Mesendoderm (in vitro differentiated cells): ENCODE measurements at regions not wholly inside any gene's neighbourhood (a gene's known extent, or its start where the extent isn't known, plus 50 kb on each side); places are given as distances from the start of the nearest gene placed in this dataset.
A peak's percentile ranks its signal among the peaks of the same experiment; 100 is the strongest.

Source experiments
- DNase-seq: peaks from one replicate; pipeline ENCODE4 v3.0.0; 2013
- H2AK5ac ChIP-seq: 2 replicates; pipeline ENCODE4 v1.6.1; 2013; ENCODE audit warnings: low read length, inconsistent platforms
- H2BK120ac ChIP-seq: 2 replicates; pipeline ENCODE4 v1.6.1; 2013; ENCODE audit warnings: low read depth, mild to moderate bottlenecking, low read length, moderate library complexity, mixed read lengths
- H2BK15ac ChIP-seq: replicated peaks from 2 replicates; pipeline ENCODE4 v1.6.1; 2013; ENCODE audit warnings: low read depth, mild to moderate bottlenecking, moderate library complexity
- H2BK5ac ChIP-seq: 2 replicates; pipeline ENCODE4 v1.6.1; 2013; ENCODE audit warnings: low read length, inconsistent platforms
- H3K18ac ChIP-seq: 2 replicates; pipeline ENCODE4 v1.6.1; 2013; ENCODE audit warnings: mild to moderate bottlenecking, low read length, mixed read lengths
- H3K23ac ChIP-seq: one replicate; pipeline ENCODE4 v1.6.1; 2013; ENCODE audit warnings: low read length
- H3K27ac ChIP-seq: 2 replicates; pipeline ENCODE4 v1.5.1; 2013; ENCODE audit warnings: low read depth, mild to moderate bottlenecking, inconsistent platforms, low read length, moderate library complexity
- H3K27me3 ChIP-seq: 2 replicates; pipeline ENCODE4 v1.6.1; 2013; ENCODE audit warnings: low read length, control low read depth, mild to moderate bottlenecking, inconsistent platforms; ENCODE audit not compliant: insufficient read depth, poor library complexity
- H3K36me3 ChIP-seq: 2 replicates; pipeline ENCODE4 v1.6.1; 2013; ENCODE audit warnings: low read length, inconsistent platforms; ENCODE audit not compliant: control insufficient read depth, insufficient read depth
- H3K4ac ChIP-seq: one replicate; pipeline ENCODE4 v1.6.1; 2013; ENCODE audit warnings: low read depth, mild to moderate bottlenecking, low read length, moderate library complexity
- H3K4me1 ChIP-seq: 2 replicates; pipeline ENCODE4 v1.6.1; 2013; ENCODE audit warnings: low read depth, low read length, inconsistent platforms; ENCODE audit not compliant: control insufficient read depth
- H3K4me2 ChIP-seq: 2 replicates; pipeline ENCODE4 v1.6.1; 2013; ENCODE audit warnings: low read length
- H3K4me3 ChIP-seq: 2 replicates; pipeline ENCODE4 v1.5.1; 2013; ENCODE audit warnings: mild to moderate bottlenecking, low read length
- H3K56ac ChIP-seq: one replicate; pipeline ENCODE4 v1.6.1; 2013; ENCODE audit warnings: low read length
- H3K79me1 ChIP-seq: 2 replicates; pipeline ENCODE4 v1.6.1; 2013; ENCODE audit warnings: low read length, inconsistent platforms
- H3K79me2 ChIP-seq: 2 replicates; pipeline ENCODE4 v1.6.1; 2013; ENCODE audit warnings: mild to moderate bottlenecking, low read length; ENCODE audit not compliant: control insufficient read depth, insufficient read depth
- H3K9ac ChIP-seq: 2 replicates; pipeline ENCODE4 v1.6.1; 2013; ENCODE audit warnings: low read length, inconsistent platforms
- H4K5ac ChIP-seq: one replicate; pipeline ENCODE4 v1.6.1; 2013; ENCODE audit warnings: low read length
- H4K8ac ChIP-seq: one replicate; pipeline ENCODE4 v1.6.1; 2013; ENCODE audit warnings: low read depth, mild to moderate bottlenecking, control low read depth, low read length, moderate library complexity
- WGBS: extraction: QIAGEN DNeasy Blood & Tissue Kit; methylation state at CpG from one replicate; pipeline ENCODE4 v1.1.7; 2013; ENCODE audit warnings: low lambda C conversion rate, missing lambda C conversion rate; ENCODE audit not compliant: insufficient coverage; ENCODE audit errors: extremely low coverage; 5-methylcytosine and 5-hydroxymethylcytosine counted together

- no peak overlapping the region for H3K27ac ChIP-seq
- no peaks in the 10 kb centered on the region for H3K4me1 ChIP-seq
- H4K8ac ChIP-seq = no peak overlapping the region
- no peak overlapping the region for H2BK120ac ChIP-seq
- peak overlapping the region; percentile 79 for H3K4ac ChIP-seq
- H2AK5ac ChIP-seq = no peak overlapping the region
- H3K79me1 ChIP-seq = no peaks in the 10 kb centered on the region
- H3K4me2 ChIP-seq = no peak overlapping the region
- H3K27me3 ChIP-seq = no peaks in the 10 kb centered on the region
- H3K4me3 ChIP-seq = no peak overlapping the region
- H4K5ac ChIP-seq = no peak overlapping the region
- H3K9ac ChIP-seq = no peak overlapping the region
- no peak overlapping the region for H3K18ac ChIP-seq
- H2BK5ac ChIP-seq = no peak overlapping the region
- H3K79me2 ChIP-seq = no peaks in the 10 kb centered on the region
- WGBS = no CpG with 5 or more reads among the region's 3 CpGs
- H3K36me3 ChIP-seq = no peaks in the 10 kb centered on the region
- no peak overlapping the region for H3K23ac ChIP-seq
- H3K56ac ChIP-seq = no peak overlapping the region
- no peak for DNase-seq
- no peak overlapping the region for H2BK15ac ChIP-seq
Measured at GRCh38 chrX:116111497-116111896, 59.0 kb upstream of the AGTR2 start.

GRCh38 chrX:116111934-116112595, 58.5 kb upstream of the AGTR2 start:
- Histone ChIP-seq H3K56ac (no peak overlapping the region), H3K9ac (no peak overlapping the region), H4K5ac (no peak overlapping the region), H4K8ac (no peak overlapping the region), H3K18ac (no peak overlapping the region), H2BK120ac (no peak overlapping the region), H2BK15ac (no peak overlapping the region), H3K27ac (no peak overlapping the region), H3K36me3 (no peaks in the 10 kb centered on the region), H2AK5ac (no peak overlapping the region), H3K79me1 (no peaks in the 10 kb centered on the region), H3K4me2 (no peak overlapping the region), H3K23ac (no peak overlapping the region), H3K4me1 (no peaks in the 10 kb centered on the region), H2BK5ac (no peak overlapping the region), H3K4ac (no peak overlapping the region), H3K4me3 (no peak overlapping the region), H3K79me2 (no peaks in the 10 kb centered on the region), H3K27me3 (no peaks in the 10 kb centered on the region)
- no CpG with 5 or more reads among the region's 1 CpG for WGBS
- no peak for DNase-seq

GRCh38 chrX:116114999-116115398, 55.5 kb upstream of the AGTR2 start:
- Histone ChIP-seq H3K4me3 (no peak overlapping the region), H2AK5ac (no peak overlapping the region), H4K5ac (no peak overlapping the region), H3K36me3 (no peaks in the 10 kb centered on the region), H3K56ac (no peak overlapping the region), H3K4me2 (no peak overlapping the region), H3K9ac (no peak overlapping the region), H2BK15ac (no peak overlapping the region), H3K79me1 (no peaks in the 10 kb centered on the region), H3K79me2 (no peaks in the 10 kb centered on the region), H4K8ac (no peak overlapping the region), H3K4me1 (no peaks in the 10 kb centered on the region), H3K23ac (no peak overlapping the region), H3K18ac (no peak overlapping the region), H3K27me3 (no peaks in the 10 kb centered on the region), H3K4ac (no peak overlapping the region), H3K27ac (no peak overlapping the region), H2BK120ac (no peak overlapping the region), H2BK5ac (no peak overlapping the region)
- no peak for DNase-seq
